Mesodermal cell (in vitro differentiated cells): ENCODE measurements at regions not wholly inside any gene's neighbourhood (a gene's known extent, or its start where the extent isn't known, plus 50 kb on each side); places are given as distances from the start of the nearest gene placed in this dataset.

ENCODE experiments used
- H3K27ac ChIP-seq: 2 replicates; pipeline ENCODE4 v1.7.0; 2013; ENCODE audit warnings: mild to moderate bottlenecking, low read depth, low read length, moderate library complexity; ENCODE audit not compliant: severe bottlenecking
- H3K36me3 ChIP-seq: 2 replicates; pipeline ENCODE4 v1.7.1; 2013; ENCODE audit warnings: mild to moderate bottlenecking, low read length, moderate library complexity; ENCODE audit not compliant: control insufficient read depth, insufficient read depth
- H3K4me1 ChIP-seq: one replicate; pipeline ENCODE4 v1.7.1; 2013; ENCODE audit warnings: mild to moderate bottlenecking, low read length; ENCODE audit not compliant: insufficient read depth, control insufficient read depth, poor library complexity, severe bottlenecking
- H3K4me3 ChIP-seq: 2 replicates; pipeline ENCODE4 v1.7.0; 2013; ENCODE audit warnings: low read length, control low read depth, mild to moderate bottlenecking; ENCODE audit not compliant: insufficient read depth, poor library complexity, severe bottlenecking; ENCODE audit errors: extremely low read depth
- H3K9me3 ChIP-seq: 2 replicates; pipeline ENCODE4 v1.7.1; 2013; ENCODE audit warnings: mild to moderate bottlenecking, low read length, moderate library complexity; ENCODE audit not compliant: control insufficient read depth
- WGBS, 2 experiments: methylation state at CpG; one replicate each; pipeline ENCODE4 v1.1.5; 2013; ENCODE audit warnings: missing lambda C conversion rate in 2 of 2; ENCODE audit not compliant: insufficient coverage in 2 of 2; 5-methylcytosine and 5-hydroxymethylcytosine counted together

DNA sequence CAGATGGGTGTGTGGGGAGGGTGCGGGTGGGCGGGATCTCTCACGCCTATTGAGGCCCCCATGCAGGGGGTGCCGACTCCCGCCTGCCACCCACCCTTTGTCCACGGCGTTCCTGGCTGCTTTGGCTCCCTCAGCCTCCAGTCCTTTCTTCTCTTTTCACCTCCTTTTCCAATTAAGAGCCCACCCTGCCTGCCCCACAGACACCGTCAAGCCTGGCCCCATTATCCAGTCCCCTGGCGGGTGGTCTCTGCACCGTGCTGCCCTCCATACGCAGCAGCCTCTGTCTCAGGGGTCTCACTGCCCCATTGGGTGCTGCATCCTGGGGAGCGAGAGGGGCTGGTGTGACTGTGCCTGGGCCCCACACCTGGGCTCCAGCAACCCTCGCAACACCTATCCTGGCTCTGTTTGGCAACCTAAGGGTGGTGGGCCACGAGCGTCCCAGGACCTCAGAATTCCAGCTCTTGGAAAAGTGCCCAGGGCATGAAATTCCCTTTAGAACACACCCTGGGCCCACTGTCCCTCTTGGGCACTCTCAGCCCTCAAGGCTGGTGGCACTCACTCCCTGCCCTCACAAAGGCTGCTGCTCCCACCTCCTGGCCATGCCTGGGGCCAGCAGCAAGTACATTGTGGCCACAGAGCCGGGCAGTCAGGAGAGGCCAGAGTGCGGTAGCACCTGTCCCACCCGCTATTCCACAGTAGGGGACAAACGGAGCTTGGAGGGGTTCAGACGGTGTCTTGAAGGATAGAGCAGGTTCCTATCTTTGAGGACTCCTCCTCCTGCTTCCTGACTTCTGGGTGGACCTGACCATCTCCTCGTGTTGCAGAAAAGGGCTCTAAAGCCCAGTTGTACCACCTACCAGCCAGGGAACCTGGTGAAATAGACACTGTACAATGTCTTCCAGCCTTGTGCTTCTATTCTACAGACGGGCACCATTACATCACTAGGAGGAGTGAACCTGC is 114.1 kb downstream of the KIF26A start:
- no peak overlapping the region for H3K4me3 ChIP-seq
- H3K36me3 ChIP-seq: no peaks in the 10 kb centered on the region
- no peak overlapping the region for H3K27ac ChIP-seq
- H3K9me3 ChIP-seq: no peaks in the 10 kb centered on the region
- H3K4me1 ChIP-seq: no peaks in the 10 kb centered on the region
- 89 to 92% methylated on average over 21 to 22 of the region's 22 CpGs for WGBS, 2 experiments

DNA sequence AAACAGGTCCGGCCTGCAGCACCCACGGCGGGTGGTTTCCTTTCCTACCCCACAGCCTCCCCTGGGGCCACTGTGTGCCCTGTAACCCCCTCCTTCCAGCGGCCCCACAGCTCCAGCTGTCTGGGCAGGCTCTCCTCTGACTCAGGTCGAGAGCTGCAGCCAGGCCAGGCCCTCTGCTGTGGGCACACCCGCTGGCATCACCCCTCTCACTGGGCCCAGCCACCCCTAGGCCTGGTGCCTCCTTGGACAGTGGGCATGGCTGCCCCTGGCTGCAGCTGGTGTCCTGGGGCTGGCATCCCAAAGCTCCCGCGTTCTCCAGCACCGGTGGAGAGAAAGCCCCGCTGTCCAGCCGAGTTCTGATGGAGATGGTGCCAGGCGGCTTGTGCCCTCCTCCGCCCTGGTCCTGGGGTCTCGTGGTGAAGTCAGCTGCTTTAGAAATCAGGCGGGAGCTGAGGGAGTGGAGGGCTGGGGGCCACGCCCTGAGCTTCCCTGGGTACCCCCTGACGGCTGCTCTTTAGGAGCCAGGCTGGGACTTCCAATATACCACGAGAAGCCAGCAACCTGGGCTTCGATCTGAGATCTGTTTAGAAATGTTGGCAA is 114.9 kb downstream of the KIF26A start:
- Histone ChIP-seq H3K9me3 (no peaks in the 10 kb centered on the region), H3K27ac (no peak overlapping the region), H3K4me3 (no peak overlapping the region), H3K36me3 (no peaks in the 10 kb centered on the region), H3K4me1 (no peaks in the 10 kb centered on the region)
- 88 to 91% methylated on average over 15 to 16 of the region's 19 CpGs for WGBS, 2 experiments

DNA sequence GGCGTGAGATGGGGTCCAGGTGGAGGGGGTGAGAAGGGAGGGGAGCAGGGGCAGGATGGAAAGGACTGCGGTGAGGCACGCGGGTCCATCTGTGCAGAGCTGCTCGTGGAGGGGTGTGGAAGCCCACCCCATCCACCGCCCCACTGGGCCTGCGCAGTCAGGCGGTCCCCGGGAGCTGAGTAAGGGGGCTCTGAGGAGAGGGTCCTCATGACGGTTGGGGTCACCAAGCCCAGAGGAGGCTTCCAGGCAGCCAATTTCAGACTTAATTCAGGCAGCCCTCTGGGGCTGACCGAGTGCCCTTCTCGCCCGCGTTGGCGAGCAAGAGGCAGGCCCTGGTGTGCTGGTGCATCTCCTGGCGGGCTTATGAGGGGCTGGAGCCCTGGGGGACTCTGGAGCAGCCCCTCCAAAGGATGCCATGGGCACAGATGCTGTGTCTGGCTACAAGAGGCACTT is 115.5 kb downstream of the KIF26A start:
- Histone ChIP-seq H3K36me3 (no peaks in the 10 kb centered on the region), H3K9me3 (no peaks in the 10 kb centered on the region), H3K27ac (no peak overlapping the region), H3K4me1 (no peaks in the 10 kb centered on the region), H3K4me3 (no peak overlapping the region)
- WGBS, 2 experiments: 90 to 96% methylated on average over 9 to 15 of the region's 16 CpGs

DNA sequence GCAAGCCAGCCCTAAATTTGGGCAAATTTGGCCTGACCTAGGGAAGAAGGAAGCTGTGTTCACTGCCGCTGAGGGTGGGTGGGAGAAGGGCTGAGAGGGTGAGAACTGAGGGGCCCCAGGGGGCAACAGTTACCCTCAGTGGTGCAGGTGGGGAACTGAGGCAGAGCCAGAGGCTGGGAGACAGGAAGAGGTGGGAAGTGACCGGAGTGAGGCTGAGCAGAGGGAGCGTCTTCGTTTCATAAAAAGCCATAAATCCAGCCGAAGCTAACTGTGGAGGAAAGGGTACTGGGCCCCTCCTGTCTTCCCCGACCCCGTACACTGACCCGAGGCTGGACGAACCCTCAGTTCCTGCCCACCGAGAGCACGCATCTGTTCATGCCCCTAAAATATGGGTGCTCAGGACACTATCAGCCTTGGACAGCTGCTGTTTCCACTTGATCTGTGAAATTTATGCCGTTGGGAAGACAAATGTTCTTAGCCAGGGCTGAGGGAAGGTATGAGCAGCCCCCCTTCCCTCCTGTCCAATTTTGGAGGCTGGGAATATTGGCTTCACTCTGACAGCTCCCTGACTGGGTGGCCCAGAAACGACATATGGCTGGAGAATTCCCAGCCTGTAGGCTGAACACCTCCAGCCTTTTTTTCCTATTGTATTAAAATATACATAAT is 116.5 kb downstream of the KIF26A start:
- Histone ChIP-seq H3K9me3 (no peaks in the 10 kb centered on the region), H3K4me3 (no peak overlapping the region)
- 83 to 91% methylated on average over 12 of the region's 13 CpGs for WGBS, 2 experiments

DNA sequence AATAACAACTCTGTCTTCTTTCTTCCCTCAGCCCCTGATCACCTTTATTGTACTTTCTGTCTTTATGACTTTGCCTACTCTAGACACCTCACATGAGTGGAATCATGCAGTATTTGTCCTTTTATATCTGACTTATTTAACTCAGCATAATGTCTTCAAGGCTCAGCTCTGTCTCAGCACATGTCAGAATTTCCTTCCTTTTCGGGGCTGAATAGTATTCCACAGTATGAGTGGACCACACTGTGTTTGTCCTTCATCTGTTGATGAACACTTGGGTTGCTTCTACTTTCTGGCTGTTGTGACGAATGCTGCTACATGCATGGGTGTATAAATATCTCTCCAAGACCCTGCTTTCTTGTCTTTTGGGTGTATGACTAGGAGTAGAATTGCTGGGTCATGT is 117.6 kb downstream of the KIF26A start:
- no peaks in the 10 kb centered on the region for H3K4me1 ChIP-seq
- WGBS, 2 experiments: 100% methylated on average over 1 of the region's 2 CpGs; no CpG with 5 or more reads in 1 of the 2 experiments
- H3K27ac ChIP-seq: no peak overlapping the region
- peaks cover 3% of the 10 kb centered on the region for H3K9me3 ChIP-seq
- no peaks in the 10 kb centered on the region for H3K36me3 ChIP-seq
- no peak overlapping the region for H3K4me3 ChIP-seq

More for the DNA sequence above, 116.5 kb downstream of the KIF26A start:
- Histone ChIP-seq H3K36me3 (no peaks in the 10 kb centered on the region), H3K4me1 (no peaks in the 10 kb centered on the region), H3K27ac (no peak overlapping the region)

DNA sequence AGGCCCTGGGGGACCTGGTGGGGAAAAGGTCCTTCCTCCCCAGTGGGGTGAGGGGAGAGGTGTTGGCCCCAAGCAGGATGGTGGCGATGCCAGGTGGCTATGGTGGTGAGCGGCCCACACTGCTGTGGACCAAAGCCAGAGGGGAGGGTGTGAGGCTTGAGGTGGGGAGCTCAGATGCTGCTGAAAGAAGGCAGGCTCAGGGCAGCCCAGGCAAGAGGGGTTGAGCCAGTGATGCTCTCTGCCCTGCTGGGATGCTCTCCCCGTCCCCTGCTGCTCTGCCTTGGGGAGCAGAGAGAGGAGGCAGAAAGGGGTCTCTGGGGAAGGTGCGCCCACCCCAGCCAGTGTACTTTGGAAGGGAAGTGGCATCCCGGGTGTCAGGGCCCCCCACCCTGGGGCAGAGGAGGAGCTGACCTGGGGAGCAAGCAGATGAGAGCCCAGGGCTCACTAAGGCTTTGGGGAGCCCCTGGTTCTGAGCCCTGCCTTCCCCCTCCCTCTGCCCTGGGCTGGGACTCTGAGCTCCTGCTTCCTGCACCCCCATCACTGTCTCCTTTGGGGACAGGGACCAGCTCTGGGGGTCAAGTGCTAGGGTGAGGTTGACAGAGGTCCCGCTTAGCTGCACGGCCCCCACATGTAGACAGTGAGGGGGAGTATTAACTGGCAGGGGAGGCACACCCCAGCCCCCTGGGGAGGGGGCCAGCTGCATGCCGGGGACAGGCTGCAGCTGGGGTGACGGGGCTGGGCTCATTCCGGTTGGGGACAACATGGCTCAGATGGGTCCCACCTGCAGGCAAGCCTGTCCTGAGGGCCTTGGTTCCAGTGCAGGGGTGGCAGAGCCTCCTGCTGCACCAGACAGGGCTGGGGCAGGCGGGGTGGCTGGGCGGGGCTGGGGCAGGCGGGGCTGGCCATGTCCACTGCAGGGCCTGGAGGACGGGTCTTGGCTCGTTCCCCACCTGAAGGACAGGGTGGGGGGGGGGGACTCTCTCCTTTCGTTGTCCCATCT is 124.4 kb downstream of the KIF26A start:
- Histone ChIP-seq H3K9me3 (peaks cover 10% of the 10 kb centered on the region), H3K4me3 (no peak overlapping the region), H3K36me3 (no peaks in the 10 kb centered on the region), H3K4me1 (no peaks in the 10 kb centered on the region), H3K27ac (no peak overlapping the region)
- WGBS, 2 experiments: 87 to 92% methylated on average over 9 to 11 of the region's 16 CpGs

DNA sequence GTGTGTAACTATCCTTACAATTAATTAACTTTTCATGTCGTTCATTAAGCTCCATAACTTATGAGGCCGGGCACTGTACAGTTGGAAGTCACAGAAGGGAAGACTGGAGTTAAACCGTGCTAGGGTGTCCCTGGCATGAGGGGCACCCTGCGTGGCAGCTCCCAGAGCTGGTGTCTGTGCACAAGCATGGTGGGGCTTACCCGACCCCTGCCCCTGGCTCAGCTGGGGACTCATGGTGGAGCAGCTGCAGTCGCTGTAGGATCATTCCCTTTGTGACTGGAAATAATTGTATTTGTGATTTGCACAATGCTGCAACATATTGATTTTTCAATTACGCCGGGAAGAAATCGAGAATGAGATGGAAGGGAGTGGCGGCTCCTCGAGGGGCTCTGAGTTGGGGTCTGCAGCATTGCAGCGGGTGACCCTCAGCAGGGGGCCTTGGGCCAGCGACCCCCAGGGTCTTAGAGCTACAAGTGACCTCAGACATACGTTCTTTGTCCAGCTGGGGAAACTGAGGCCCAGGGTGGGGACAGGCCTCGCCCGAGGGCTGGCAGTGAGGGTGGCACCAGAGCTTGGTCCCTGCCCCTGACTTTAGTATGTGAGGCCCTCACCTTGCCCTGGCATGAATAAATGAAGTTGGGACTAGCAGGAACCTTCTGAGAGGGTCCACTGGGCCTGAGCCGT is 125.4 kb downstream of the KIF26A start:
- 93 to 95% methylated on average over 16 to 17 of the region's 17 CpGs for WGBS, 2 experiments
- Histone ChIP-seq H3K27ac (no peak overlapping the region), H3K36me3 (no peaks in the 10 kb centered on the region), H3K9me3 (peaks cover 10% of the 10 kb centered on the region), H3K4me3 (no peak overlapping the region), H3K4me1 (no peaks in the 10 kb centered on the region)

DNA sequence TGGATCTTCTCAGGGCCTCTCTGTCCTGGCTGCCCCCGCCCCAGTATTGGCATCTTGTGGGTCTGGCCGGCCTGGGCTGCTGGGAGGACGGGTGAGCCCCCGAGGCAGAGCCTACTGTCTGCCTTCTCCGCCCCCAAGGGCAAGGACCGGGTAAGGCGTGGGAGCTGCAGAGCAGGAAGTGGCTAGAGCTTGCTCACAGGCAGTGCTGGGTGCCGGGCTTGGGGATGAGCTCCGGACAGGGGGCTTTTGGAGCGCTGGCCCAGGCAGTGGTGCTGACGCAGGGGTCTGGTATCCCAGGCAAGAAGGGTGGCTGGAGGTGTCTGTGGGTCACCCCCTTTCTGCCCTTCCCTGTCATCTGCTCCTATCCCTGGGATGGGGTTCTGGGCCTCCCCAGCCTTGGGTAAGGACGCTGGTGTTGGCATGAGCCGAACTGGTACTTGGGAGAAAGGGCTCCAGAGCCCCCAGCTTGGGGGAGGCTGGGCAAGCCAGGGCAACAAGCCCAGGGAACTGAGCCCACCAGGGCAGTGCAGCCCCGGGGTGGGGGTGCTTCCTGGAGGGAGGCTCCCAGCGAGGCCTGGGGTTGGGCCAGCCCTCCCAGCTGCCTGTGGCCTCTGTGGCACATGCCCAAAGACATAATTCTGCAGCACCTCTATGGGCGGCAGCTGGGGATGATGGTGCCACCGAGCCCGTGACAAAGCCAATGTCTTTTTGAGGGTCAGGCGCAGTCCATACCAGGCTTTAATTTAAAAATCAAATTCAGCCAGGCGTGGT is 126.3 kb downstream of the KIF26A start:
- no peaks in the 10 kb centered on the region for H3K36me3 ChIP-seq
- no peaks in the 10 kb centered on the region for H3K4me1 ChIP-seq
- peaks cover 10% of the 10 kb centered on the region for H3K9me3 ChIP-seq
- 85 to 86% methylated on average over 14 to 15 of the region's 20 CpGs for WGBS, 2 experiments
- H3K27ac ChIP-seq: no peak overlapping the region
- no peak overlapping the region for H3K4me3 ChIP-seq

DNA sequence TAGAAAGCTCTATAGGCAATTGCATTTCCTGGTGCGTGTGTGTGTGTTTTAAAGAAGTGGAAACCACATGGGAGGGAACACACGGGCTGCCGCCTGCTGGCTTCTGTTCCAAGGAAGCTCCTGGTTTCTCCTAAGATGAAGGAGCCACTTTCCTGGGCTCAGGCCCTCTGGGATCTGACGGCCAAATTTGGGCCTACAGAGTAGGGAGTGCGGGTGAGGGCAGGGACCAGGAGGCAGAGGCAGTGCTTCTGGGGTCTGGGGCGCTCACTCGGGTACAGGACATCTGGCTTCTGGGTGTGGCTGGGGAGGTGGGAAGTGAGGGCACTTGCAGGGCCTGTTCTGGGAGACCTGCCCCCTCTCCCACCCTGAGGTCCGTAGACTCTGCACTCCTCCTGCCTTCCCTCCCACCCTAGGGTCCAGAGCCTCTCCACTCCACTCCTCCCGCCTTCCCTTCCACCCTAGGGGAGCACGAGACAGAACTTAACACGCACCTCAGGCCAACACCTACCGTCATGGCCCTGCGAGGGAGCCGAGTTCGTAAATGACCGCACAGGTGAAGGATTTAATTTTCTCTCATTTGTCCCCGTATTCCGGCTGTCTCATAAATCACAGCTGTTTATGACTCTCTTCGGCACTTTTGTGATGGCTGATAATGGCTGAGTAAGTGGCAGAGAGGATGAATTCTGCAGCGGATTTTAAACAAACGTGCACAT is 127.7 kb downstream of the KIF26A start:
- Histone ChIP-seq H3K4me1 (no peaks in the 10 kb centered on the region), H3K36me3 (no peaks in the 10 kb centered on the region), H3K27ac (no peak overlapping the region), H3K4me3 (no peak overlapping the region), H3K9me3 (peaks cover 7% of the 10 kb centered on the region)
- WGBS, 2 experiments: 94 to 96% methylated on average over 12 to 18 of the region's 21 CpGs
